HG03280 (cell line): ENCODE measurements at regions not wholly inside any gene's neighbourhood (a gene's known extent, or its start where the extent isn't known, plus 50 kb on each side); places are given as distances from the start of the nearest gene placed in this dataset.

Experiments used
- ATAC-seq: cut with Tn5 transposase; IDR thresholded peaks from one replicate; pipeline ENCODE4 v1.9.1; 2021; ENCODE audit warnings: mild to moderate bottlenecking, moderate library complexity; ENCODE audit not compliant: unreplicated experiment

DNA sequence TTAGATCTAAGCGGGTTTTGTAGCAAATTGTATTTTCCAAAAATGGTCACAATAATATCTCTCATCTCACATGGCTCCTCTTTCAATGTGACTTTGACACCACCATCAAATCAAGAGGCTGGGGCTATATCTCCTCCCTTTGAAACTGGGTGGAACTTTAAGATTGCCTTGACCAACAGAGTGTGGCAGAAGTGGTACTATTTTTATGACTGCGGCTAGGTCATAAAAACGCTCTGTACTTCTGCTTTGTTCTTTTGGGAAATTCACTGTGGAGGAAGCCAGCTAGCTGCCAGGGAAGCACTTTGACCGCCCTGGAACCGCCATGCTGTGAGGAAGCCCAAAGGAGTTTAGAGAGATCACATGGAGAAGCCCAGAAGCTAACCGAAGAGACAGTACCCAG is 50.7 kb upstream of the ACOT11 start:
- ATAC-seq, result no peak

DNA sequence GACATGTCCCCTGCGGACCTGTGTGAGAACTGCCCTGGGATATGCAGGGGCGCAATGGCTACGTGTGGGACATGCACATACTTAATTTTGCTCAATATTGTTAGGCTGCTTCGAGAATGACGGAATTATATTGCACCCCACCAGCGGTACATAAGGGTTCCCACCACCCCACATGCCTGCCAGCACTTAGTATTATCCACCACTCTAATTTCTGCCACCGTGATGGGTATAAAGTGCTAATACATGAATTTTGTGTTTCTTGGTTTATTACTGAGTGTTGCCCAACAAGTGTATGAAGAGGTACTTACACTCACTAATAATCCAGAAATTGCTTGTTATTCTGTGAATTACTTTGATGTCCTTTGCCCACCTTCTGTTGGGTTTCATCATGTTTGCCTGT is 52.1 kb upstream of the ACOT11 start:
- ATAC-seq, result no peak

DNA sequence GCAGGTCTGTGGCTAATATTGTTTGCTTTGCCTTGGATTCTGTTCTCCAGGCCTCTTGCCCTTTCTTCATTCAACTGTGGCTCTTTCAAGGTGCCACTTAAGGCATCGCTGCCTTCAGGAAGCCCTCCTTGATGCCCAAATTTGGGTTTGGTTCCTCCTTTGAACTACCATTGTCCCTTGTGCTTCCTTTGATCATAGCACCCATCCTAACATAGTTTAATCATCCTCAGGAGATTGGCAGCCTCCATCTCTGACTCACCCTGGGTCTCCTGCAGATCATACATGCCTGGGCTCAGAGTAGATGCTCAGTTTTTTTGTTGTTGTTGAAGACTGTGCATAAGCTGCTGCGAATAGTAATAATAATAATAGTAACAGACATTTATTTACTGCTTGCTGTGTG is 54.4 kb upstream of the ACOT11 start:
- ATAC-seq, result no peak

- ATAC-seq, result no peak
Measured at GRCh38 chr1:54490361-54491248, 57.4 kb upstream of the ACOT11 start.

- ATAC-seq, result no peak
Measured at GRCh38 chr1:54489627-54490250, 58.3 kb upstream of the ACOT11 start.

DNA sequence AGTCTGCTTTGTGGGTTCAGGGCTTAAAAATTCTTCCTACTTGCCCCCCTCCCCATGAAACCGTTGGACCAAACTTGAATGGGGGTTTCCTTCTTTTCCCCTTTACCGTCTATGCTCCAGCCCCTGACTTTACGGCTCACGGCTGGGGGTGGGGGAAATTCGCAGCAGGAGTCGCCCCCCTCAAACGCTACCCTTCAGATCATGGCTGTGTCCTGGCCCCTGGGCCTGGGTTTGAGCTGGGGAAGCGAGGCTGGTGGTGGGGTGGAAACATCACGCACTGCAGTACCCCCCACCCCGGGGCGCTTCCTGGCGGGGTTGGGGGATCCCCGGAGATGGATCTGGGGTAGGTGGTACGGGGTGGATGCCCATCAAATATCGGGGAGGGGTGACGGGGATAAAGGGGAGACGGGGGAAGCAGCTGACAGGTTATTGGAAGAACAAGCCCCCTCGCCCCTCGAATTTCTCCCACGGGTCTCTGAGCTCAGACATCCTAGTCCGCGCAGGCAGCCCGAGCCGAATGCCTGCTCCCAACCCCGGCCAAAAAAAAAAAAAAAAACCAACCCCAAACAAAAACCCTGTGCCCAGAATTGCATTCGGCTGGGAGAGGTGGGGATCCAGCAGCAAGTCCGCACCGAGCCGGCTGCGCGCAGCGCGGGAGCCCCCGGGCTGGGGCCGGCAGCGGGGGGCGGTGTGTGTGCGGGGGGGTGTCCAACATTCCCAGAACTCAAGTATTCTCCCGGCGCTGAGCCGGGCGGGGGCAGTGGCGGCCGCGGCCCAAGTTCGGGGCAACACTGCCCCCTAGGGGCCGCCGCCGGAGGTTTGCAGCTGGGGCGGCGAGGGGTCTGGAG is 59.0 kb upstream of the ACOT11 start:
- ATAC-seq, result peak; percentile 58

- ATAC-seq, result peak; percentile 49
Measured at GRCh38 chr1:54488065-54488750, 59.8 kb upstream of the ACOT11 start.

GRCh38 chr1:54487571-54488050 is 60.4 kb upstream of the ACOT11 start:
- ATAC-seq, result no peak

- ATAC-seq, result no peak
Measured at GRCh38 chr1:54486907-54487306, 61.1 kb upstream of the ACOT11 start.

- ATAC-seq, result no peak
Measured at GRCh38 chr1:54485416-54485815, 62.6 kb upstream of the ACOT11 start.

DNA sequence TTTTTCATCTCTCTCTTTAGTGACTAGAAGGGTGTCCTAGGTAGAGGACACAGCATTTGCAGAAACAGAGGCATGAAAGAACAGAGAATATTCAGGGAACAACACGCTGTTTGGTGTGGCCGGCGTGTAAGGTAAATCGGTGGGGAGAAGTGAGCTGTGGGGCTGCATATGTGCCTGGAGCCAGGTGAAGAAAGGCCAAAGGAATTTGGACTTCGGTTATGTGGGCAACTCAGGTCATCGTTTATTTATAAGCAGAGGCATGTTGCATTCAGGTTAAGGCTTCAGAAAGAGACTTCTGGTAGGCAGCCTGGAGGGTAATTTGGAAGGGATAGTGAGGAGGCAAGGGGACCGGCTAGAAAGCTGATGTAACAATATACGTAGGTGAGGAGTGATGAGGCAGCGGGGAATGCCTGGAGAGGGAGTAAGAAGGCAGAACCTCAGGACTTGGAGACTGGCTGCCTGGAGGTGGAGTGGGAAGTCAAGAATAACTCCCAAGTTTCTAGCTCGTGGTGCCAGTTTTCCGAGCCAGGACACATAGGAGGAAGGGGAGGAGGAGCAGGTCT is 64.1 kb upstream of the ACOT11 start:
- ATAC-seq, result no peak

- no peak for ATAC-seq
Measured at GRCh38 chr1:54481201-54481884, 66.7 kb upstream of the ACOT11 start.

- ATAC-seq, result no peak
Measured at GRCh38 chr1:54480525-54480848, 67.5 kb upstream of the ACOT11 start.

DNA sequence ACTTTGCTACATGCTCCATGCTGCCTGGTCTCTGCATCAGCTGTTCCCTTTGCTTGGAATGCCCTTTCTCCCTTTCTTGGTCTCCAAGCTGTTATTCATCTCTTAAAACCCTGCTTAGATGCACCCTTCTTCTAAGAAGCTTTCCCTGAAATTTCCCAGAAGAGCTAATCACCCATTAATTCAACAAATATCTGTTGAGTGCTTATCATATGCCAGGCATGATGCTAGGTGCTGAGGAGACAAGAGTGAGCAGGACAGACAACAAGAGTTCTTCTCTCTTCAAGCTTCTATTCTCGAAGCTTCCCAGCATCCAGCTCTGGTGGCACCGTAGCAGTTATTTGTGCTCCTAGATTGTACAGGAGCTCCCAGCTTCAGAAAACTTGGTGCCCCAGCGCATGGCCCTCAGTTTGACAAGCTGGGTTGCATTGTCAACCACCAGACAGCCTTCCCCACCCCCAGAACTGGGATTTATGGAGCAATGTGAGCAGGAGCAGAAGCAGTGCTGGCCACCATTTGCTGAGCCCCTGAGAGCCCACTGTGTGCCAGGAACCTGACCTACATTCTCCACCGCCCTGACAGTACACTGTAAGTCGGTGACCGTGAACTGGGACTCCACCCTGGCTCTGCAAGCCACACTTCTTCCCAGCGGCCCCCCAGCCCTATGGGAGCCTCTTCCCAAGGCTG is 68.0 kb upstream of the ACOT11 start:
- ATAC-seq, result no peak

DNA sequence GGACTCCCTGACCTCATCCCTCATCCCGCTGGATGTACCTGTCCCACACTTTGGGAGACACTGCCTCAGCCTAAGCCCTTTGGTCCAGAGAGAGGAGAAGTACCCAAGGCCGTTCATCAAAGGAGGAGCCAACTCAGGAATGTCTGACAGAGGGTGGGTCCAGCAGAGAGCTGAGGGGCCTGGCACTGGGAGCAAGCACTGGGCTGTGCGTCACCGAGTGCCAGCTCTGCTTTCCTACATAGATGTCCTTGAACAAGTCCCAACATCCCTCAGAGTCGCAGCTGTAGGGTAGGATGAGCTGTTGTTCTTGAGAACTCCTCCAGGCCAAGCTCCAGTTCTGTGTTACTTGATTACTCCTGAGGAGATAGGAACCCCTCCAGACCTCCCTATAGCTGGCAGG is 68.8 kb upstream of the ACOT11 start:
- ATAC-seq, result no peak

DNA sequence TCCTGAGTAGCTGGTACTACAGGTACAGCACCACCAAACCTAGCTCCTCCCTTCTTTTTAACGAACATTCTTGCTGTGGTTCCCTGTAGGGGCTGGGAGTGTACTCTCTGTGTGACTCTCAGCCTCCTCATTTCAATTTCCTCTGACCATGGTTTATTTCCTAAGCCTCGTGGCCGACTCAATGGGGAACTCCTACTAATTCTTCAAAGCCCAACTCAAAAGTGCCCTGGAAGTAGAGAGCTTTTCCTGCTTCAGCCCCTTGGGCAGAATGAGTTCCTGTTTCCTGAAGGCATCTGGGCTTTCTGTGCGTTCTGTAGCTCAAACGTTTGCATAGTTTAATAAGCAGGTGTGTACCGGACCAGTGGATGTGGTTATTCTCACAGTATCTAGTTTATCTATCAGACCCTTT is 70.9 kb upstream of the ACOT11 start:
- ATAC-seq, result no peak

- ATAC-seq, result no peak
Measured at GRCh38 chr1:54476530-54477109, 70.4 kb upstream of the SSBP3 start.

- no peak for ATAC-seq
Measured at GRCh38 chr1:54475946-54476516, 69.8 kb upstream of the SSBP3 start.
